ENCODE measurements at regions not wholly inside any gene's neighbourhood (a gene's known extent, or its start where the extent isn't known, plus 50 kb on each side); places are given as distances from the start of the nearest gene placed in this dataset.

DNA sequence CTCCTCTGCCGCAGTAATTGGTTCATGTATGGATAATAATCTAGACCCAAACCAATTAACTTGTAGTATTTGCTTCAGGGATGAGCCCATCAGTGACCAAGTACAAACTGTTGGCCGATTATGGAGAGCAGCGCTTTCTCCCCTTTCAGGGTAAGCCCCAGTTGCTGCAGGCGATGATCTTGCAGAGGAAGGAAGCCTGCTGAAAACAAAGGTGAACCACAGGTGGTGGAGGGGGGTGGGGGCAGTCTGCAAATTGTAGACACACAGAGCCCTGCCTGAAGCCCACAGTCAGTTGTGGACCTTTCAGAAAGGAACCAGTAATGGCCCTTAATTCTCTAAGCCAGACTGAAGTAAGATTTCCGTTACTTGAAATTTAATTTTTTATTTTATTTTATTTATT, 167.9 kb upstream of the JARID2 start:
- H3K4me3 Mint-ChIP-seq = no peak overlapping the region
- no peaks in the 10 kb centered on the region for H3K9me3 Mint-ChIP-seq
- no peaks in the 10 kb centered on the region for H3K27me3 Mint-ChIP-seq (ENCODE audit: low read depth)
- no peaks in the 10 kb centered on the region for H3K36me3 Mint-ChIP-seq
- TF ChIP-seq CTCF (IDR thresholded peaks at IDR 0.05; ENCODE audit: unreplicated experiment) = no peak
- H3K27ac Mint-ChIP-seq = no peak overlapping the region
- H3K4me1 Mint-ChIP-seq = peaks cover 12% of the 10 kb centered on the region
- DNase-seq (ENCODE audit: low spot score in 2 of 2, unreplicated experiment in 2 of 2) = no peak

GRCh38 chr6:15079288-15079817, 166.5 kb upstream of the JARID2 start:
- Mint-ChIP-seq H3K36me3 (no peaks in the 10 kb centered on the region), H3K27ac (no peak overlapping the region), H3K4me1 (peaks cover 12% of the 10 kb centered on the region), H3K4me3 (no peak overlapping the region), H3K9me3 (no peaks in the 10 kb centered on the region), H3K27me3 (ENCODE audit: low read depth) (no peaks in the 10 kb centered on the region)
- no peak for DNase-seq (ENCODE audit: low spot score in 2 of 2, unreplicated experiment in 2 of 2)
- no peak for TF ChIP-seq CTCF (IDR thresholded peaks at IDR 0.05; ENCODE audit: unreplicated experiment)

DNA sequence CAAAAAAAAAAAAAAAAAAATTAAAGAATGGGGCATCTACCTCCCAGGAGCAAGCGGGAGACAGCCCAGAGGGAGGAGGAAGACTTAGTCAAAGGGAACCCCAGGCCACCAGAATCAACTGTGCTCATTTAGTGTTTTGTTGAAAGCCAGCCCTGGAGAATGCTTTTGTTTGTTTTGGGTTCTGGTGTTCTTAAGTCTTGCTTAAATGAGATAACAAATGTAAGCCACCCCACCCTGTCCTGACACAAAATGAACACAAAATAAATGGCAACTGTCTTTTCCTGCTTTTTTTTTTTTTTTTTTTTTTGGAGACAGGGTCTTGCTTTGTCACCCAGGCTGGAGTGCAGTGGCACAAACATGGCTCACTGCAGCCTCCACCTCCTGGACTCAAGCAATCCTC, 165.0 kb upstream of the JARID2 start:
- TF ChIP-seq CTCF (IDR thresholded peaks at IDR 0.05; ENCODE audit: unreplicated experiment) = no peak

GRCh38 chr6:15081447-15081846, 164.4 kb upstream of the JARID2 start:
- no peaks in the 10 kb centered on the region for H3K36me3 Mint-ChIP-seq
- no peak overlapping the region for H3K4me3 Mint-ChIP-seq
- peaks cover 12% of the 10 kb centered on the region for H3K4me1 Mint-ChIP-seq
- no peak for TF ChIP-seq CTCF (IDR thresholded peaks at IDR 0.05; ENCODE audit: unreplicated experiment)
- no peak for DNase-seq (ENCODE audit: low spot score in 2 of 2, unreplicated experiment in 2 of 2)
- no peak overlapping the region for H3K27ac Mint-ChIP-seq
- H3K27me3 Mint-ChIP-seq (ENCODE audit: low read depth) = no peaks in the 10 kb centered on the region
- H3K9me3 Mint-ChIP-seq = no peaks in the 10 kb centered on the region

More for the DNA sequence above, 165.0 kb upstream of the JARID2 start:
- Mint-ChIP-seq H3K9me3 (no peaks in the 10 kb centered on the region), H3K36me3 (no peaks in the 10 kb centered on the region), H3K4me3 (no peak overlapping the region), H3K4me1 (peaks cover 12% of the 10 kb centered on the region), H3K27me3 (ENCODE audit: low read depth) (no peaks in the 10 kb centered on the region), H3K27ac (no peak overlapping the region)
- no peak for DNase-seq (ENCODE audit: low spot score in 2 of 2, unreplicated experiment in 2 of 2)

GRCh38 chr6:15082708-15083107, 163.2 kb upstream of the JARID2 start:
- Mint-ChIP-seq H3K27me3 (ENCODE audit: low read depth) (no peaks in the 10 kb centered on the region), H3K27ac (no peak overlapping the region), H3K9me3 (no peaks in the 10 kb centered on the region), H3K36me3 (no peaks in the 10 kb centered on the region), H3K4me3 (no peak overlapping the region), H3K4me1 (peaks cover 18% of the 10 kb centered on the region)
- no peak for TF ChIP-seq CTCF (IDR thresholded peaks at IDR 0.05; ENCODE audit: unreplicated experiment)
- no peak for DNase-seq (ENCODE audit: low spot score in 2 of 2, unreplicated experiment in 2 of 2)
